Mesothelial cell of epicardium (in vitro differentiated cells): ENCODE measurements at regions not wholly inside any gene's neighbourhood (a gene's known extent, or its start where the extent isn't known, plus 50 kb on each side); places are given as distances from the start of the nearest gene placed in this dataset.

Experiments used
- DNase-seq, 2 experiments: peaks; one replicate each; pipeline ENCODE4 v3.0.0; 2021; ENCODE audit warnings: low spot score in 2 of 2; ENCODE audit not compliant: unreplicated experiment in 2 of 2
- H3K27ac Mint-ChIP-seq: 2 replicates; pipeline ENCODE4 v1.8.0; 2021; ENCODE audit warnings: mixed read lengths
- H3K27me3 Mint-ChIP-seq: 2 replicates; pipeline ENCODE4 v1.8.0; 2021; ENCODE audit warnings: low read depth, mixed read lengths
- H3K36me3 Mint-ChIP-seq: 2 replicates; pipeline ENCODE4 v1.8.0; 2021; ENCODE audit warnings: mixed read lengths
- H3K4me1 Mint-ChIP-seq: 2 replicates; pipeline ENCODE4 v1.8.0; 2021; ENCODE audit warnings: mixed read lengths
- H3K4me3 Mint-ChIP-seq: 2 replicates; pipeline ENCODE4 v1.8.0; 2021; ENCODE audit warnings: mild to moderate bottlenecking, moderate library complexity, mixed read lengths
- H3K9me3 Mint-ChIP-seq: 2 replicates; pipeline ENCODE4 v1.8.0; 2021; ENCODE audit warnings: mixed read lengths
- TF ChIP-seq, protein P1 (sequence below): fragments of 200-600 bp; sonication (generic); IDR thresholded peaks from one replicate; pipeline ENCODE4 v1.5.0; 2021; ENCODE audit warnings: antibody characterized with exemption; ENCODE audit not compliant: unreplicated experiment

DNA sequence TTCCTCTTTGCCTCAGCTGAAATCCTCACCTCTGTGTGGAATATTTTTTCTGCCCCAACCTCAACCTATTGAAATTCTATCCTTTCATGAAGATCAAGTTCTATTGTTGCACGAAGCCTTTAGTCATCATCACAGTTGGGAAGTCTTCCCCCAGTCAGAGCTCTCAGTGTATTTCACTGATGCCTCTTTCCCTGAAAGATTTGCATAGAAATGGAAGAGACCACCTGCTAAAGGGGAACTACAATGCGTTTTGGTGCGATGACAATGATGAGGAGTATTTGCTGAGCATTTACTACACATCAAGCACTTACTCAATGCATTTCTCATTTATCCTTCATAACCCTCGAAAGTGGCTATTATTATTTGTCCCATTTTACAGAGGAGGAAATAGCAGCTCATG, 151.2 kb upstream of the KLF3 start:
- Mint-ChIP-seq H3K4me1 (no peaks in the 10 kb centered on the region), H3K27me3 (no peaks in the 10 kb centered on the region), H3K4me3 (no peak overlapping the region), H3K9me3 (no peaks in the 10 kb centered on the region), H3K36me3 (no peaks in the 10 kb centered on the region), H3K27ac (no peak overlapping the region)
- TF ChIP-seq, protein P1, sequence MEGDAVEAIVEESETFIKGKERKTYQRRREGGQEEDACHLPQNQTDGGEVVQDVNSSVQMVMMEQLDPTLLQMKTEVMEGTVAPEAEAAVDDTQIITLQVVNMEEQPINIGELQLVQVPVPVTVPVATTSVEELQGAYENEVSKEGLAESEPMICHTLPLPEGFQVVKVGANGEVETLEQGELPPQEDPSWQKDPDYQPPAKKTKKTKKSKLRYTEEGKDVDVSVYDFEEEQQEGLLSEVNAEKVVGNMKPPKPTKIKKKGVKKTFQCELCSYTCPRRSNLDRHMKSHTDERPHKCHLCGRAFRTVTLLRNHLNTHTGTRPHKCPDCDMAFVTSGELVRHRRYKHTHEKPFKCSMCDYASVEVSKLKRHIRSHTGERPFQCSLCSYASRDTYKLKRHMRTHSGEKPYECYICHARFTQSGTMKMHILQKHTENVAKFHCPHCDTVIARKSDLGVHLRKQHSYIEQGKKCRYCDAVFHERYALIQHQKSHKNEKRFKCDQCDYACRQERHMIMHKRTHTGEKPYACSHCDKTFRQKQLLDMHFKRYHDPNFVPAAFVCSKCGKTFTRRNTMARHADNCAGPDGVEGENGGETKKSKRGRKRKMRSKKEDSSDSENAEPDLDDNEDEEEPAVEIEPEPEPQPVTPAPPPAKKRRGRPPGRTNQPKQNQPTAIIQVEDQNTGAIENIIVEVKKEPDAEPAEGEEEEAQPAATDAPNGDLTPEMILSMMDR, result no peak
- no peak for DNase-seq

DNA sequence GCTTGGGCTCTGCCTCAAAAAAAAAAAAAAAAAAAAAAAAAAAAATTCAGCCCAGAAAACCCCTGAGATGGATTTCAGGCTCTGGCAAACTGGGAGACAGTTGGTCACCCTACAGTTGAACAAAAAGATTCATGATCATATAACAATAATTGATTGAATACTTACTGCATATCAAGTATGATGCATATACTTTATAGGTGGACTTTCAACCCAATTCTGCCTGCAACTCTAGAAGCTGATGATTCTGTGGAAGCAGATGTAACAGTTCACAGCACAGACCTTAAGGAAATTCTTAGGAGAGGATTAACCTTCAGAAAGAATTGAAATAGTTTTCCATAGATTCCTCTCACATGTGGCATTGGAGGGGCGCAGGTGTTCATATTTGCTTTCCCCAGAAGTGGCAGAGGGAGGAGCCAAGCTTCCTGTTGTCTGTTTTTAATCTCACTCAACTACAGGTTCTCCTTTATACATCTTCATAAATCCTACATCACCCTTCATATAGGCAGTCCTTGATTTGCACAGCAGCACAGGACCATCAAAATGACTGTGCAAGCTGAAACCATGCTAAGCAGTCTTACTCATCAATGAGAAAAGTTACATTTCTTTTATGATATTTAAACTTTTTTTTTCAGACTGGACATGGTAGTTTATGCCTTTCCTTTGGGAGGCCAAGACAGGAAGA, 149.4 kb upstream of the KLF3 start:
- H3K36me3 Mint-ChIP-seq, result no peaks in the 10 kb centered on the region
- H3K4me3 Mint-ChIP-seq, result no peak overlapping the region
- no peak overlapping the region for H3K27ac Mint-ChIP-seq
- DNase-seq, result no peak
- TF ChIP-seq, protein P1, result no peak
- no peaks in the 10 kb centered on the region for H3K4me1 Mint-ChIP-seq
- H3K9me3 Mint-ChIP-seq, result no peaks in the 10 kb centered on the region
- H3K27me3 Mint-ChIP-seq, result no peaks in the 10 kb centered on the region

DNA sequence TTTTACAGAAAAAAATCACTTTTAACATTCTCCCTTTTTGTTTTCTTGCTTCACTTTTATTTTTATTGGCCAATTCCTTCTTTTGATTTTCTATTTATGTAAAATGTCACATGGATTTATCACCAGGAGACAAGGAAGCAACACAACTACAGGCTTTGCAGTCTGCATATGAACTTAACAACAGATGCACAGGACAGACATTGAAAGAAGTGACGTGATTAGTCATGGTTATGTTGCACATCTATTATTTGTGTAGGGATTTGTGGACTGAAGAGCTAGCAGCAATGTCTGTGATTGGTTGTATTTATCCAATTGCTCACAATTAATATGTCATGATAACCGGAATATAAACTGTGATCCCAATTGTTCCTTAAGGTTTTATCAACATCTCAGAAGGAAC, 147.8 kb upstream of the KLF3 start:
- DNase-seq, result no peak
- Mint-ChIP-seq H3K27me3 (no peaks in the 10 kb centered on the region), H3K9me3 (peaks cover 6% of the 10 kb centered on the region), H3K4me1 (no peaks in the 10 kb centered on the region), H3K36me3 (no peaks in the 10 kb centered on the region), H3K4me3 (no peak overlapping the region), H3K27ac (no peak overlapping the region)
- TF ChIP-seq, protein P1, result no peak

DNA sequence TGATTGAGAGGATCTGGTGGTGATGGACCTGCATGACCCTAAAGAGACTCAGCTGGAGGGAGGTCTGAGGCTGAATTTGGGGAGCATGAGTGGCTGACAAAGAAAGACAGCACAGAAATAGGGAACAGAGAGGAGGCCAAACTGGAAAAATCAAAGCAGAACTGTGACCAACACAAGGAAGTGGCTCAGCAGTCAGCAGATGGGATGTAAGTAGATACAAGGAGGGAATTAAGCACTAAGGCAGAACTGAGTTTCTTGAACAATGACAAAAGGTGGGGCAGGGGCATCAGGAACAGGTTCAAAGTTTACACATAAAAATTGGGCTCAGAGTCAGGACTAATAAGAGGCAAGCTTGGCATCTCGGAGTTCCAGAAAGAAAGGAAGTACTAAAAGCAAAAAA, 144.3 kb upstream of the KLF3 start:
- Mint-ChIP-seq H3K9me3 (peaks cover 6% of the 10 kb centered on the region), H3K36me3 (no peaks in the 10 kb centered on the region), H3K27ac (no peak overlapping the region), H3K4me3 (no peak overlapping the region), H3K4me1 (no peaks in the 10 kb centered on the region), H3K27me3 (no peaks in the 10 kb centered on the region)
- no peak for DNase-seq
- TF ChIP-seq, protein P1, result no peak

DNA sequence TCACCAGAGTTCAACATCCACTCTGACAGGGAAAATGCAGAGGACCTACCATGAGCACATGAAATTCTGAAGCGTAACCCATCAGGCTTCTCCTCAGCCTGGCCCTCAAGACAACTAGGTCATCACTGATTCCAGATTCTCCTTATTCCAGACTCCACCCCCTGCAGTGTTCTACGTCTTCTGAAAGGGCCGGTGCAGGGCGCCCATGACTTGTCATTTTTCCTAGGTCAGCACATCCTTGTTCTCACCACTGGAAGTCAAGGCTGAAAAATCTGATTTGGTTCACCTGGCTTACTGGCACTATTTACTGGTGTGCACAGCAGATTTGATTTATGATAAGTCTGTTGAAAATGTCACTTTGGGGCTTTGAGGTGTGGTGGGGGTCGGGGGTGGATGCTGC, 140.9 kb upstream of the KLF3 start:
- no peaks in the 10 kb centered on the region for H3K36me3 Mint-ChIP-seq
- H3K27ac Mint-ChIP-seq, result no peak overlapping the region
- no peak for DNase-seq
- no peaks in the 10 kb centered on the region for H3K4me1 Mint-ChIP-seq
- H3K4me3 Mint-ChIP-seq, result no peak overlapping the region
- no peaks in the 10 kb centered on the region for H3K27me3 Mint-ChIP-seq
- peaks cover 11% of the 10 kb centered on the region for H3K9me3 Mint-ChIP-seq
- TF ChIP-seq, protein P1, result no peak
